Peyer's patch (tissue), 4 donors: ENCODE measurements at regions not wholly inside any gene's neighbourhood (a gene's known extent, or its start where the extent isn't known, plus 50 kb on each side); places are given as distances from the start of the nearest gene placed in this dataset.

Experiments
- CTCF ChIP-seq, 6 experiments: fragments of 450-650 bp in 4 of 6; fragments of 200-600 bp in 2 of 6; sonication (generic) in 1 of 6; IDR thresholded peaks; one replicate each; pipeline ENCODE4 v1.5.1; 2017 to 2019; ENCODE audit warnings: antibody characterized with exemption in 6 of 6, mild to moderate bottlenecking in 3 of 6, moderate library complexity in 1 of 6
- POLR2A ChIP-seq, 2 donors: fragments of 450-650 bp; IDR thresholded peaks; one replicate each; pipeline ENCODE4 v1.5.1; 2017; ENCODE audit warnings: antibody characterized with exemption in 2 of 2, mild to moderate bottlenecking in 2 of 2, moderate library complexity in 2 of 2

- TF ChIP-seq CTCF (IDR thresholded peaks at IDR 0.05): no peak
- no peak for TF ChIP-seq POLR2A (IDR thresholded peaks at IDR 0.05)
Observed at GRCh38 chr10:90443342-90443741, 414.5 kb downstream of the HTR7 start.
